ENCODE measurements at regions not wholly inside any gene's neighbourhood (a gene's known extent, or its start where the extent isn't known, plus 50 kb on each side); places are given as distances from the start of the nearest gene placed in this dataset.

- H3K4me1 ChIP-seq (ENCODE audit: control insufficient read depth, insufficient read depth, low read length): no peaks in the 10 kb centered on the region
- ATAC-seq (no peak), DNase-seq (ENCODE audit: low read depth, low spot score) (no peak), FAIRE-seq (no peak)
- H3K9ac ChIP-seq (ENCODE audit: control insufficient read depth, insufficient read depth, low read length): no peak overlapping the region
- H3K36me3 ChIP-seq (ENCODE audit: control insufficient read depth in 2 of 2, insufficient read depth in 2 of 2, low read length in 1 of 2): no peaks in the 10 kb centered on the region
- H3K27ac ChIP-seq (ENCODE audit: control insufficient read depth, insufficient read depth): no peak overlapping the region
- H3K4me2 ChIP-seq (ENCODE audit: control insufficient read depth, insufficient read depth): no peak overlapping the region
- intact Hi-C loops (cut with micrococcal nuclease; ENCODE audit: unreplicated experiment): no loop called here
- H4K20me1 ChIP-seq (ENCODE audit: control insufficient read depth, insufficient read depth): no peaks in the 10 kb centered on the region
- CTCF ChIA-PET: interaction anchor here (0.8 kb wide), 1 partner anchor 370 kb away, joined by 3 read pairs; no protein-coding TSS in a partner anchor
- BruUV-seq (replicated peaks): no TSS peak
- peaks cover 0 to 2% of the 10 kb centered on the region in 2 experiments; a peak in 2 of 4 replicates for H3K27me3 ChIP-seq (replicated peaks in 1 of 2; ENCODE audit: control insufficient read depth in 2 of 2, insufficient read depth in 2 of 2, low read length in 1 of 2)
- no peak overlapping the region for H2AFZ ChIP-seq (ENCODE audit: control insufficient read depth, low read depth, low read length)
- RAD21 ChIA-PET (ENCODE audit: unreplicated experiment): no interaction called here
- 10% methylated on average over 4 of the region's 4 CpGs for WGBS (ENCODE audit: insufficient coverage, insufficient replicate concordance, low lambda C conversion rate, missing lambda C conversion rate)
- POLR2A ChIA-PET: no interaction called here
- no peak for TF ChIP-seq SUPT20H (IDR thresholded peaks at IDR 0.05; ENCODE audit: borderline replicate concordance, control insufficient read depth, low read depth, low read length)
- H3K4me3 ChIP-seq: no peak overlapping the region
- H3K79me2 ChIP-seq (ENCODE audit: control insufficient read depth, insufficient read depth, low read length): no peaks in the 10 kb centered on the region
- no peaks in the 10 kb centered on the region for H3K9me3 ChIP-seq (replicated peaks; ENCODE audit: control insufficient read depth, insufficient read depth, low read length)
- SMC1A ChIA-PET (ENCODE audit: uncharacterized antibody, unreplicated experiment): no interaction called here
- in situ Hi-C loops (cut with MboI): no loop called here
These were observed 52.8 kb upstream of the STUM start for GRCh38 chr1:226495716-226496115.

GRCh38 chr1:226496453-226497015 lies 52.0 kb upstream of the STUM start:
- ChIA-PET CTCF (no interaction called here), RAD21 (ENCODE audit: unreplicated experiment) (no interaction called here), POLR2A (no interaction called here), SMC1A (ENCODE audit: uncharacterized antibody, unreplicated experiment) (no interaction called here)
- intact Hi-C loops (cut with micrococcal nuclease; ENCODE audit: unreplicated experiment): no loop called here
- no TSS peak for BruUV-seq (replicated peaks)
- Histone ChIP-seq H3K4me1 (ENCODE audit: control insufficient read depth, insufficient read depth, low read length) (no peaks in the 10 kb centered on the region), H3K9ac (ENCODE audit: control insufficient read depth, insufficient read depth, low read length) (no peak overlapping the region), H3K4me3 (no peak overlapping the region), H2AFZ (ENCODE audit: control insufficient read depth, low read depth, low read length) (no peak overlapping the region), H3K79me2 (ENCODE audit: control insufficient read depth, insufficient read depth, low read length) (no peaks in the 10 kb centered on the region), H3K36me3 (ENCODE audit: control insufficient read depth in 2 of 2, insufficient read depth in 2 of 2, low read length in 1 of 2) (no peaks in the 10 kb centered on the region), H3K9me3 (replicated peaks; ENCODE audit: control insufficient read depth, insufficient read depth, low read length) (no peaks in the 10 kb centered on the region), H3K27me3 (replicated peaks in 1 of 2; ENCODE audit: control insufficient read depth in 2 of 2, insufficient read depth in 2 of 2, low read length in 1 of 2) (peaks cover 0 to 2% of the 10 kb centered on the region in 2 experiments; a peak in 1 of 4 replicates), H3K27ac (ENCODE audit: control insufficient read depth, insufficient read depth) (no peak overlapping the region), H4K20me1 (ENCODE audit: control insufficient read depth, insufficient read depth) (no peaks in the 10 kb centered on the region), H3K4me2 (ENCODE audit: control insufficient read depth, insufficient read depth) (no peak overlapping the region)
- in situ Hi-C loops (cut with MboI): no loop called here
- 43% methylated on average over 7 of the region's 7 CpGs for WGBS (ENCODE audit: insufficient coverage, insufficient replicate concordance, low lambda C conversion rate, missing lambda C conversion rate)
- ATAC-seq: no peak
- FAIRE-seq: no peak
- DNase-seq (ENCODE audit: low read depth, low spot score): no peak
- TF ChIP-seq CHD2 (IDR thresholded peaks at IDR 0.05; ENCODE audit: borderline replicate concordance, low read depth, low read length): no peak
- no peak for TF ChIP-seq MTA2 (IDR thresholded peaks at IDR 0.05; ENCODE audit: low read depth)
- TF ChIP-seq MYB (IDR thresholded peaks at IDR 0.05; ENCODE audit: borderline replicate concordance, low read depth, low read length): no peak
- no peak for TF ChIP-seq TCF3 (IDR thresholded peaks at IDR 0.05; ENCODE audit: borderline replicate concordance, insufficient read depth, low read depth, low read length)
- no peak for TF ChIP-seq SPI1 (IDR thresholded peaks at IDR 0.05; ENCODE audit: borderline replicate concordance, insufficient read depth, low read depth, low read length)
- no peak for TF ChIP-seq TAF1 (IDR thresholded peaks at IDR 0.05; ENCODE audit: borderline replicate concordance, low read depth, low read length)
- TF ChIP-seq FOS (IDR thresholded peaks at IDR 0.05; ENCODE audit: borderline replicate concordance, extremely low read depth, insufficient read length): no peak
- TF ChIP-seq USF1 (IDR thresholded peaks at IDR 0.05; ENCODE audit: borderline replicate concordance, extremely low read length, insufficient read depth, low read depth, low read length): no peak
- no peak for TF ChIP-seq CEBPZ (IDR thresholded peaks at IDR 0.05; ENCODE audit: low read depth, low read length)
- no peak for TF ChIP-seq ZBED1 (IDR thresholded peaks at IDR 0.05; ENCODE audit: borderline replicate concordance)
- no peak for TF ChIP-seq E2F4 (IDR thresholded peaks at IDR 0.05; ENCODE audit: low read depth, low read length)

Data from GM12878 (cell line).